NCI-H1417 (cell line): ENCODE measurements at regions not wholly inside any gene's neighbourhood (a gene's known extent, or its start where the extent isn't known, plus 50 kb on each side); places are given as distances from the start of the nearest gene placed in this dataset.

Experiments
- DNase-seq, 3 experiments: peaks; one replicate each; lab custom pipeline; 2025; lab: John Stamatoyannopoulos, UW

DNA sequence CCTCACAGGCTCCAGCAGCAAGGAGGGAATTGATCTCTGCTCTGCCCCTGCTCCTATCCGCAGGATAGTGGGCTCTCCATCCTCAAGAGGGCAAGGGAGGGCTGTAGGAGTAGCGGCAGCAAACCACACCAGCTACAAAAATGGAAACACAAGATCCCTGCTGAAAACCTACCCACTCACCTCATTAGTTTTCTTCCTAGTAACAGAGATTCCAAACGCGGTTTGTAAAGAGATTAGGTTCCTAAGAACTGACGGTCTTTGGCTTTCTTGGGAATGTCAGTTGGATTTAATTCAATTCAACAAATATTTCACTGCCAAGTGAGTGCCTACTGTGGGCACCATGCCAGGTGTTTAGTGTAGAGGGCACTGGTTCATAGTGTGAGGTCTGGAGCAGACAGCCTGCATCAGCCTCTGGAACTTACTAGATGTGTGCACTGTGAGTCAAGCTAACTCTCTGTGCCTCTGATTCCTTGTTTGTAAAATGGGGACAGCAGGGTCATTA is 84.7 kb downstream of the MRPL46 start:
- DNase-seq: peak in 1 of 3 experiments; percentile 23

DNA sequence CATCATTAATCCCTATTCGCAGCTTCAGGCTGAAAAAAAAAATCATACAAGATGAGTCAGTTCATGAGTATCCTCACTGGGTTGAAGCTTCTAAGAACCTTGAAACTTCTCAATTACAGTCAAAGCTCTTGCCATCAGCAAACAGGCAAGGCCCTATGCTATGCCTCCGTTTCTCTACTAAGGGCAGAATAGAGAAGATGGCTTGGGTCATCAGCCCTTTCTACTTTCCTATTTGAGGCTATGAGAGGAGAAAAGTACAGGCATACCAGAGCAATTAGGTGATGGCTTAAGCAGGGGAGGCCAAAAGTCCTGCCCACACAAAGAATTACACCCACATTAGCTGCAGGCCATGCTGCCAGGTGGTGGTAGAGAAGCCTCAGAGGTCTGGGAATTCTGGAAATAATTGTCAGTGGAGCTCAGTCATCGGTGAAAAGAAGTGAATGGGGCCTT is 89.0 kb downstream of the MRPL46 start:
- no peak for DNase-seq

DNA sequence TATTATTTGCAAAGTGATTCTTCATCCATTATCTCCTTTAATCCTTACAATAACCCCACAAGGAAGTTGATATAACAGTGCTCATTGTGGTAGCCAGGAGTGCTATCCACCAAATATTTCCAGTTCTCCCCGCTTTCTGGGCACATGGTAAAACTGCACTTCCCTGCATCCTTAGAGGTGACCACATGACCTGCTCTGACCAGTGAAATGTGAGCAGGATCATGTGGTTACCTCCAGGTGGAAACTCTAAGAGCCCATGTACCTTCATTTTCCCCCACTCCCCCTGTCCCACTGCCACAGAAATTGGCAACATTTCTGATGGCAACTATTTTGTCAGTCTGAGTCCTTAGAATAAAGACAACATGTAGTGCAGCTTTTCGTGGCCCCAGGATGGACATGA is 89.7 kb downstream of the MRPL46 start:
- no peak for DNase-seq

DNA sequence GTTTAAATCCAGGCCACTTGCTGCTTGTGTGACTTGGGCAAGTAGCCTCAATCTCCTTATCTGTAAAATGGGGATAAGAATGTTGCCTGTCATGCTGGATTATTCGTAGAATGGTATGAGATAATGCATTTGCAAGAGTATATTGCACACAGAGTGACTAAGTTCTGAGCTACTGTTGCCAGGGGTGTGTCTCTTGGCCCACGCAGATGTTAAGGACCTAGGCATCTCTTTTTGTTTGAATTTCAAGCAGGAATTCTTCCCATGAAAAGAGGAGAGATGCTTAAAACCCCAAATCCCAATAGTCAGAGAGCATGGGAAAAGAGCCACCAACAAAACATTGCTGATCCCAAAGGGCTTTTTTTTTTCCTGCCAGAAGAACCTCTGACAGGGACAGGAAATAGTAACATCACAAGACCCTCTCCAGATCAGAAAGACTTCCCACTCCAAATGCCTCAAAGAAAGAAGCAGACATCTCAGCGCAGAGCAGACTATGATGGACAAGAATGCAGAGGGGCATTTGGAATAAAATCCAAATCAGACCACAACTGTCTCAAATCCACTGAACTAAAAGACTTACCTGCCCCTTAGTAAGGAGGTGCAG is 90.5 kb downstream of the MRPL46 start:
- no peak for DNase-seq

DNA sequence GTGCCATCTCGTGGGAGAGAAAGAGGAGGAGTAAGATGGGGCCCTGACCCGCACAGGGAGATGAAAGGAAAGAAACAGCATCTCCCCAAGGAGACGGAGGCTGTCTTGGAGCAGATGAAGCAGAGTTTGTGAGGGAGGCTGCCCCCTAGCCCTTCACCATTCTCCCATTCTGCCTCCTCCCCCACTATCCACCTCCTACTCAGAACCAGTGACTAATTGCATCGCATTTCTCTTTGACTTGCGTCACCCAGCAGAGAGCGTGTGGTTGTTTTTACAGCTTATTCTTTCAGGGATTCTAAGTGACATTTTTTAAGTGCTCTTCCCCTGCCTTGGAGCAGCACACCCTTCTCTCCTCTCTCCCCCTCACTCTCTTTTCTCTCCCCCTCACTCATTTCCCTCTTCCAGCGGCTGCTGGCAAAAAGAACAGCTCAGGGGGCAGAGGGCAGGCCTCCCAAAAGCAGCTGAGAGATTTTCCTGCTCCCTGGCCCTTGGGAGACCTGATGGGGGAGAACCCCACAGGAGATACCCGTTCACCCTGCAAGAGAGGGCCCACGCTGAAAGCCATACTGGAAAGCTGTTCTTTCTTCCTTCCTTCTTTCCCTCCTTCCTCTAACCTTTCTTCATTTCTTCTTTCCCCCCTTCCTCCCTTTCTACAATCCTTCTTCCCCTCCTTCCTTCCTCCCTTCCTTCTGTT is 91.8 kb downstream of the MRPL46 start:
- DNase-seq: no peak

DNA sequence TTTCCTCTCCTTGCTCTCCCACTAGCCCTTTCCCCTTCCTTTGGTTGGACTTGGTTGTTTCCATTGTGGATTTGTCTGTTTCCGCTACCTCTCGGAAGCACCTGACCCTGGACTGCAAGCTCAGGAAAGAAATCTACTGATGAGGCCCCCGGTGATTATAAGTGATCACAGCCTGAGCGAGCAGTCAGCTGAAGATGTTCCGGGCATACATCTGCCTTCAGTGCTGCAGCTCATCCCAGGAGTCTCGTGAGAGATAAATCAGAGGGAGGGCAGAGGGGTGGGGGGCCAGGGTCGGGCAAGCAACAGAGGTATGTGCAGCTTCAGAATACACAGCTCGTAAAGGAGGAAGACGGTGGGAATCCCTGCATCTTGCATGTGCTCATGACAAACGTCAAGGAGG is 102.1 kb downstream of the MRPL46 start:
- DNase-seq: no peak

DNA sequence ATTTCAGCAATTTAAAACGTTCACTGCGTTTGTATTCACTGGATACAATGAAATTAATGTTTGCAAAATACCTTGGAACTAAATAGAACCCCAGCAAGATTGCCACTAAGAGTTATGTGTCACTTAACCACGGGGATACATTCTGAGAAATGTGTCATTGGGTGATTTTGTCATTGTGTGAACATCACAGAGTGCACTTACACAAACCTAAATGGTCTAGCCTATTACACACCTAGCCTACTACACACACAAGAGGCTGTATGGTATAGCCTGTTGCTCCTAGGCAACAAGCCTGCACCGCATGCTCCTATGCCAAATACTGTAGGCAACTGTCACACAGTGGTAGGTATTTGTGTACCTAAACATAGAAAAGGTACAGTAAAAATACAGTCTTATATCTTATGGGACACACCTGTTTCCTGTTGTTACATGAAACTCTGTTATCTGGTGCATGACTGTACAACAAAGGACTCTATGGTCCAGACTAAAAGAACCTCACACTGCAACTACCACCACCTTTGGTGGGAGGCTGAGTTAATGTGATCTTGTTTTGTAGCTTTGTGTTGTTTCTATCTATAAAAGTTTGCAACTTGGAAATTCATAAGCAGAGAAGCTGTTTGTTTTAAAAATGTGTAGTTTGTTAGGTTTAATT is 92.2 kb upstream of the NTRK3 start:
- no peak for DNase-seq

DNA sequence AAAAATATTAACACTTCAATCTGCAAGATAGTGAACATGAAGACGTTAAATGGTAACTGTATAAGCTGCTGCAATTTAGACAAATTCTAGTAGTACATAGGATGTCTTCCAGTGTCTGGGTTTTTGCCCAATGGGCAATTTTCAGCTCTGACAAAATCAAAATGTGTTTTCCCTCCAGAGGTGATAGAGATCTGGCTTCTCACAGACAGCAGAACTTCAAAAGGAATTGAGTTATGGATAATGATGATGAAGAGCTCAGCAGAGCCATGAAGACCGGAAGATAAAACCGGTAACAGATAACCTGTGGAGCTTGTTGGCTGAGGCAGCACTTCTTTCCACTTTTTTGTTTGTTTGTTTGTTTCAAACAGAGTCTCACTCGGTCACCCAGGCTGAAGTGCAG is 89.4 kb upstream of the NTRK3 start:
- DNase-seq: no peak

DNA sequence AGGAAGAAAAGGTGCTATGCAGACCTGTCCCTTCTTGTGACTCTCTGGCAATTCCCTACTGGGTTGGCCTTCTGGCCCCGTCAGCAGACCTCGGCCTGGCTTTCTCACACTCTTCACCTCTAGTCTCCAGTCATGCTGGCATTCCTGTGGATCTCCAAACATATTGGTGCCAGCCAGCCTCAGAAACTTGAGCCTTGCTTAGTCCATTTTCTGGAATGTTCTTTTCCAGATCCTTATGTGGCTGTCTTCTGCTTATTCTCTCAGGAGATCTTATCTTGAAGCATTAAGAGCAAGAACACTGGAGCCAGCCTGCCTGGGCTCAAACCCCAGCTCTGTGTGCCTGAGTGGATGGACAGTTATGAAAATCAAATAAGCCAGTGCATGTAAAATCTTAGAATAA is 88.2 kb upstream of the NTRK3 start:
- no peak for DNase-seq

DNA sequence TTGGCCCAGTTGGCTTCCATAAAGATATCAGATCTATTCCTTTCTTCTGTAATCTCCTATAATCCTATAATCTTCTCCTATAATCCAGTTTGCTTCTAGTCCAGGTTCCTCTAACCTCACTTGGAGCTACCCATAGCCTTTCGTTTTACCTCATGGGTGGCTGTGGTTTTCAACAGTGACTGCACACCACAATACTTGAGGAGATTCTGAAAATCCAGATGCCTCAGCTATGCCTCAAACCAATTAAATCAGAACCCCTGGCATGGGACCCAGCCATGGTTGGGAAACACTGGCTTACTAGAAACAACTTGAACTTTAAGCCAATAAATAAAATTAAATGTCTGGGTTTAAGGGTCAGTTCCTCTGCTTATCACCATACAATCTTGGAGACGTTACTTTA is 86.1 kb upstream of the NTRK3 start:
- DNase-seq: no peak

DNA sequence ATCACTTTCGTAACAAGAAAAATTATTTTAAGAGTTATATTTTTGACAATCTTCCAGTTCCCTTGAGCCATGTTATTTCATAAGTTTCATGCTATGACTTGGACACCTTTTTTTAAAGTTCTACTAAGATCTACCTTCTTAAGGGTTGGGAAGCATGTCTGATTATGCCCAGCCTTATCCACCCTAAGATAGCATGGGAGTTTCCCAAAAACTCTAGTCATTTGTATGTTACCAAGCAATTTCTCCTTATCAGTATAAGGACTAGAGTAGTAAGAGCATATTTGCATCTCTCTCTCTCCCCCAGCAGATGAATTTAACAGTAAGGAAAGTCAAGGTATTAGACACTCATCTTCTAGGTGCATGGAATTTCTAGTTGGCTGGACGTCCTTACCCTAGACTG is 85.1 kb upstream of the NTRK3 start:
- DNase-seq: no peak

DNA sequence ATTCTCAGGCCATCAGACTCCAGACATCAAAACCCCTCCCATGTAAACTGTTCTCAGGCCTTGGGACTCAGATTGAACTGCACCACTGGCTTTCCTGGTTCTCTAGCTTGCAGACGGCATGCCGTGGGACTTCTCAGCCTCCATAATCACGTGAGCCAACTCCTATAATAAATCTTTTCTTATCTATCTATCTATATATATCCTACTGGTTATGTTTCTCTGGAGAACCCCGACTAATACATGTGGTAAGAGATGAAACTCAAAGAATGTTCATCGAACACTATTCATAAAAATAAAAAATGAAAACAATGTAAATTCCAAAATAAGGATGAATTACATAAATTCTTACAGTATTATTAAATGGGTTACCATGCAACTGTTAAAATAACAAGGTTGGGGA is 84.5 kb upstream of the NTRK3 start:
- DNase-seq: no peak

DNA sequence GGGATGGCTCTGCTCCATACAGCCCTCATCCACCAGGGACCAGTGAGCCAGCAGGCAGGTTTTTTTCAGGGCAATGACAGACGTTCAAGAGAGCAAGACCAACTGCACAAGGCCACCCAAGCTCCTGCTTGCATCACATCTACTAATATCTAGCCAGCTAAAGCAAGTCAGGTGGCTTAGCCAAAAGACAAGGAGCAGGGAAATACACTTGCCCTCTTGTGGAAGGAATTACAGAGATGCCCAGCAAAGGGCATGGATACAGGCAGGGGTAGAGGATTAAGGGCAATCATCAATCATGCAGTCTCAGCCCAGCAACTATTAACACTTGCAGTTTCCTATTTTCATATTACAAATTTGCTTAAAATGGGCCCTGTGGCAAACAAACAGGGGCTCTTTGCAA is 81.5 kb upstream of the NTRK3 start:
- no peak for DNase-seq

DNA sequence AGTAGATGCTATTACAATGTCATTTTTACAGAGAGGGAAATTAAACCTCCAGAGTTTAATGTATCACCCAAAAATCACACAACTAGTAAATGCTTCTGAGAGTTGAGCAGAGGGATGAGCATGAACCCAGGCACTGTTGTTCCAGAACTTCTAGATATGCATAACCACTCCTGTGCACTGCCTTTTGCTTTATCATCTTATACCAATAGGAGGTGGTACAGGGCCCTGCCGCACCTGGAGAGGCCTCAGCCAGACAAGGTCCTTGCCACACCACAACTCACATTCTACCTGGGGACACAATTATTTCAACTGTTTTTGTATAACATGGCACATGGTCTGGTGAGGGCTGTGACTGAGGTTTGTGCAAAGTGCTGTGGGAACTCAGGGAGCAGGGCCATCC is 78.5 kb upstream of the NTRK3 start:
- DNase-seq: no peak

DNA sequence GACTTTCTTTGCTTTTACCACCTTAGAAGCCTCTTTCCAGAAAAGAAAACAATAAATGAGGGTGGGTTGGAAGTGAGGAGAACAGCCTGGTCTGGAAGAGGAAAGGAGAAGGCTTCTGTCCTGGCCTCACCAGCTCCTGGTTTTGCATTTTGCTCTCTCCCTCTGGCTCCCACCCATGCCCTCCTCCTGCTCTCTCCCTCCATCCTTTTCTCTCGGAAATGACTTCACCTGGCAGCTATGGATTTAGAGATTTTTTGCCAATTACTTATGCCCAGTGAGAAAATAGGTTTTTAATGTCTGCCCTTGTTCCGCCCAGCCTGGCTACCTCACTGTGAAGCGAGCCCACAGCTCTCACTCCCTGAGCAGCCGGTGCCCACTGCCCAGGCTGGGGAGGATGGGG is 77.9 kb upstream of the NTRK3 start:
- DNase-seq: no peak

DNA sequence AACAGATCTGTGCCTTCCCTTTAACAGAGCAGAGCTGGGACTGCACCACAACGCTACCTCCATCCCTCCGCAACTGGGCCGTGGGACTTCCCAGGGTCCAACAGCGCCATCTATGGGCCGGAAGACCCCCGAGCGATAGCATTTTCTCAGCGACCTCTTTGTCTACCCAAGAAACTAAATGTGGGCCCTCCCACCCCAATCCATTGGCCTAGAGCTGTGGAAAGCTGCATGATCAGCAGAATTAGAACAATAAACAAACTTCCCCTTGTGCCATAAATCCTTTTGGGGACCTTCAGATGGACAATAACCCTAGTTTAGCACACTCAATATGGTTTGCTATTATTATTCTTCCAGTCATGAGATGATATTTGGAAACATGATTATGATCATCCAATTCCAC is 74.8 kb upstream of the NTRK3 start:
- DNase-seq: peak; percentile 33 to 70 (median 56)

DNA sequence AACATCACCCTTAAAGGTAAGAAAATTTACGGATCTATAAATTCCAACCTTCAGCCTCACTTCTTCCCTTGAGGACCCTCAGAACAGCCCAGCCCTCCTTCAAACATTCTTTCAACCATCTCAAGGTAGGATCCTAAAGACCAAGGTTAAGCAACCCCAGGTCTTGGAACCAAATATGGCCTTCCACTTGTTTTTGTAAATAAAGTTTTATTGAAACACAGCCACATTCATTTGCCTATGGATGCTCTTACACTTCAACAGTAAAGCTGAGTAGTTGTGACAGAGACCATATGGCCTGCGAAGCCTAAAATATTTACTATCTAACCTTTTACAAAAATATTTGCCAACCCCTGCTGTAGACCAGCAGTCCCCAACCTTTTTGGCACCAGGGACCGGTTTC is 70.4 kb upstream of the NTRK3 start:
- no peak for DNase-seq

DNA sequence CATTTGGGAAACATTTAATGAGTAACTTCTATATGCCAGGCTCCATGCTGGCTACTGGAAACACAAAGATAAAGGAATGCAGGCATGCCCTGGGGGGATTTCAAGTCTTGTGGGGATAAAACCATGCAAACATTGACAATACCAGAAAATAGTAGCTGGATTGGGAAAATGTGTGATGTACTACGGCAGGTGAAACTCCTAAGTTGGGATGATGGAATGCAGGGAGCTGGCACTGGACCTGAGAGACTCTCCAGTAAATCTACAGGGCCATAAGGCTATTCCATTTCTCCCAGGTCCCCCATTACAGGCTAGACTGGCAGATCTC is 68.2 kb upstream of the NTRK3 start:
- no peak for DNase-seq

DNA sequence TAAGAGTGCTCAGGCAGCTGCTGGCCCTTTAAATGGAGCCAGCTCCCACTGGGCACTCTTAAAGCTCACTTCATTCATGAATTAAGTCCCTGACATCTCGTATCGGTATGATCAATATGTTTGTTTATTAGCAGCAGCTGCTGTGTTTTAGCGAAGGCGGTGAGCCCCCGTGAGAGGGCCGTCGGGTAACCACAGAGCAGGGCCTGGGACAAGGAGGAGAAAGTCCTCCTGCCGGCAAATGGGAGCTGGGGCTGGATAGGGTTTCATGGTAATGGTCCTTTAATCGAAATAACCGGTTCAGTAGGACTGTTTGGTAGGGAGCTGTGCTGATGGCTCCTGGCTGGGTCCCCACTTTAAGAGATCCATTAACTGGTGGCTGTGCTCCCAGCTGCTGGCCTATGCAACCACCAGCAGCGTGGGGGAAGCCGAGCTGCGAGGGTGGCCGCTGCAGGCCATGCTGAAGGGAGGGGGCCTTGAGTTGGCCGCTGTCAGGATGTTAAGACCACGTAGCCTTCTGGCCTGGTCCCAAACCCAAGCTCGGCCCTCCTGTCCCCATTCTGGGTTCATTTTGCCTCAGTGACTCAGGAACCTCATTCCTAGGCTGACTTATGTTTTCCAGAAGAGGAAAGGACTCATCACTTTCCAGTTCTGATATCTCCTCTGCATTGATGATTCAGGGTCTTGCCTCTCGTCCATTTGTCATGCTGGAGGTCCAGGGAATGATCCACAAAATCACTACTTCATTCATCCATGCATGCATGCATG is 67.6 kb upstream of the NTRK3 start:
- no peak for DNase-seq

DNA sequence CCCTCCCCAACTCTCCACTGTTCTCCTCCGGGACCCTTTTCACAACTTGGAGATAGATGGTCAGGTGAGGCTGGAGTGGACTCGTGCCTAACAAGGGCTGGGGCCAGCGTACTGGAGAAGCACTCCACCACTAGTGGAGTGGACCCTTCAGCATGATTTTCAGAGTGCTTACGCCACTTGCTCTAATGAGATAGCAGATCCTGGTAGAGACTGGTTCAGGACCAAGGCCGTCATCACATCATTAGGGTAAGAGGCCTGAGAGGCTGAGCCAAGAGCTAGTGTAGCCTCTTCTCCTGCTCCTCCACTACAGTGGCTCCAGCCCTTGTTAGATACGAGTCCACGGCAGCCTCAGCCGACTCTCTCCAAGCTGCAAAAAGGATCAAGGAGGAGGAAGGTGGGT is 66.9 kb upstream of the NTRK3 start:
- peak in 1 of 3 experiments; percentile 8 for DNase-seq

DNA sequence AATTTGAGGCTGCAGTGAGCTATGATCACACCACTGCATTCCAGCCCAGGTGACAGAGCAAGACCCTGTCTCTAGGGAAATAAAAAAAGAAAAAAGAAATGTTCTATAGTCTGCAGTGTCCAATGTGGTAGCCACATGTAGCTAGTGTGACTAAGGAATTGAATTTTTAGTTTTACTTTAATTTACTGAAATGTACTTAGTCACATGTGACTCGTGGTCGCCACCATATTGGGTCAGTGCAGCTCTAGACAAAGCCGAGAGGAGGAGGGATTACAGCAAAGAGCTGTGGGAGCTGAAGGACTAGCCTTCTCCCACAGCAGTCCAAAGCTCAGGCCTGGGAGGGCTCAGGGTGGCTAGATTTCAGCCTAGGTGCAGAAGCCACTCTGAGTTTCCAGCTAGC is 65.9 kb upstream of the NTRK3 start:
- no peak for DNase-seq

DNA sequence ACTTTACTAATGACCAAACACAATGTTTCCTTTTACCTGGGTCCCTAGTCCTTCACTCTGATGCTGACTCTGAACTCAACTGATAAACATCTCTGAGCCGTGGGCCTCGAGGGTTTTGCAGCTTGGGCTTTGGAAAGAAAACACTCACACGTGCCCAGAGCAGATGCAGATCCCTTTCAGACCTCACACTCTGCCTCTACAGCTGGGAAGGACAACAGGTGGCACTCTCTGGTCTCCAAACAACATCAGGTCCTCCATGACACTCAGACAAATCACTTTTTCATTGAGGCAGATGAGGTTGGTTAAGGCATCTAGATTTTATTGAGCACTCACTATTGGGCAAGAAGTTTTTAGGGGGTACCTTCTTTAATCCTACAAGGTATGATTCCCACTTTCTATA is 64.7 kb upstream of the NTRK3 start:
- DNase-seq: peak in 1 of 3 experiments; percentile 1

DNA sequence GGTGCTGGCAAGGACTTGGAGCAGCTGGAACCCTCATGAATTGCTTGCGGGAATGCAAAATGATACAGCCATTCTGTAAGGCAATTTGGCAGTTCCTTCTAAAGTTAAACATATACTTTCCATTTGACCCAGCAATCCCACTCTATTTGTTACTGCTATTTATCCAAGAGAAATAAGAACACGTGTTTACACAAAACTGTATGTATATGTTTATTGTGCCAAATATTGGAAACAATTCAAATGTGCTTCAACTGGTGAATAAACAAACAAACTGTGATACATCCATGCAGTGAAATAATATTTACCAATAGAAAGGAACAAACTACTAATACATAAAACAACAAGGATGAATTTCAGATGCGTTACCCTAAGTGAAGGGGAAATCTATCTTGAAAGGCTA is 60.0 kb upstream of the NTRK3 start:
- DNase-seq: no peak
